GM18870 (cell line): ENCODE measurements at regions not wholly inside any gene's neighbourhood (a gene's known extent, or its start where the extent isn't known, plus 50 kb on each side); places are given as distances from the start of the nearest gene placed in this dataset.
"Not testable (repeated sequence)": the region's sequence is repeated elsewhere in the genome, so short reads cannot be mapped to it uniquely, and the experiment has no call there.

ENCODE experiments used
- ATAC-seq: cut with Tn5 transposase; IDR thresholded peaks from one replicate; pipeline ENCODE4 v1.9.1; 2021; ENCODE audit warnings: moderate library complexity; ENCODE audit not compliant: unreplicated experiment

DNA sequence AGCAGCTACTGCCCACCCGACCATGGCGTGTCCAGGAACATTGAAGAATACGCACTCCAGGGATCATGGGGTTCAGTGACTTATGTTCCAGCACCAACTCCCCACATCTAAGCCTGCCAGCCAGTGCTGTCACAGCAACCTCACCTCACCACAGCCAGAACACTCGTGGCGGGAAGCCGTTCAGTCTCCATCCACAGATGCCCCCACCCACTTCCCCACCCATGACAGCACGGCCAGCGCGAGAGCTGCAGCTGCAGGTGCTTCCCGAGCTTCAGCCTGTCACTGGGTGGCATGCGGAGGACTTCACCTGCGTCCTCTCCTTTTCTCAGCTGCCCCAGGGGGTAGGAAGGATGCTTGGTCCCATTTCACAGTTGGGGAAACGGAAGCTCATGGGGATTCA, 50.3 kb downstream of the RBFOX3 start:
- no peak for ATAC-seq

DNA sequence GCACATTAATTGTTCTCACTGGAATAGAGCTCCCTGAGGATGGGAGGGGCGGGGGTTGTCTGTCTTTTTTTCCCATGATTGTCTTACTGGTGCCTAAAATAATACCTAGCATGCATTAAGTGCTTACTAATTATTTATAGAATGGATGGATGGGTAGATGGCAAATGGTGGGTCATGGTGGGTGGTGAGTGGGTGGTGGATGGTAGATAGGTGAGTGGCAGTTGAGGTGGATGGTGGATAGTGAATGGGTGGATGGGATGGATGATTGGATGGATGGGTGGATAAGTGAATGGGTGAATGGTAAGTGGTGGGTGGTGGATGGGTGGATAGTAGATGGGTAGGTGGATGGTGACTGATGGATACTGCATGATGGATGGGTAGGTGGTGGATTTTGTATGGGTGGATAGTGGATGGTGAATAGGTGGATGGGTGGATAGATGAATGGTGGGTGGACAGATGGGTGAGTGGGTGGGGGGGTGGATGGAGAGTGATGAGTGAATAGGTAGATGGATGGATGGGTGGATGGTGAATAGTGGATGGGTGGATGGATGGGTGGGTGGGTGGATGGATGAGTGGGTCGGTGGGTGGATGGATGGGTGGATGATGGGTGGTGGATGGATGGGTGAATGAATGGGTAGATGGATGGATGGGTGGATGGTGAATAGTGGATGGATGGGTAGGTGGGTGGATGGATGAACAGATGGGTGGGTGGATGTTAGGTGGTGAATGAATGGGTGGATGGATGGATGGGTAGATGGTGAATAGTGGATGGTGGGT, 51.6 kb downstream of the RBFOX3 start:
- ATAC-seq = no peak

DNA sequence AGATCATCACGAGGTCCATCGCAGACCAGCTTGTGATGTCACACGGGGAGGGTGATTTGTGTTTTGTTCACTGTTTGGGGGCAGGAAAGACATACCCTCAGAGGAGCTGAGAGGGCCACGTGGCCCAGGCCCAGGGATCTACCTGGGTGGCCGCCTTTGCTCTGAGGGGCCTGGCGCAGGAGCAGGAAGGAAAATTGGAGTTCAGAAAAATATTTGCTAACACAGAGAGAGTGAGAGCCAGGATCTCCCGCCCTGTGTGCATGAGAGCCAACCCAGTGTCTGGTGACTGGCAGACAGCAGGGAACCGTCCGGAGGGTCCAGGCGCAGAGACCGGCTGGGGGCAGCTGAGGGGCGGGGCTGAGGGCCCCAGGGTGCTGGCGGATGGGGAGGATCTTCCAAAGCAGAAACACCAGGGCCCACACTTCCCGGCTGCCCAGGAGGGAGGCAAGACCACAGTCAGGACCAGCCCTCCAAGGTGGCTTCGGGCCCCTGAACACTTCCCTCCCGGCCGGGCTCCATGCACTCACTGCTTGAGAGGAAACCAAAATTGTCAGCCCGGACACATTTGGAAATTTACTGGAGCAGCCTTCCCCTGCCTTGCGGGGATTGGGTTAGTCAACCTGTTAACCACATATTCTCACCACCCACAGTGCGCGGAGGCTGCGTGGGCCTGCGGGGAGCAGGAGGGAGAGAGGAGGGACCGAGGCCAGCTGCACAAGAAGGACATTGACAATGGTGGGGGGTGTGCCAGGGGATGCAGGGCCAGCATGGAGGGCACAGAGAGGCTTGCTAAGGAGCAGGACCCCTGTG, 52.6 kb downstream of the RBFOX3 start:
- no peak for ATAC-seq

- ATAC-seq = no peak
Measured at GRCh38 chr17:79557276-79558090, 53.4 kb downstream of the RBFOX3 start.

DNA sequence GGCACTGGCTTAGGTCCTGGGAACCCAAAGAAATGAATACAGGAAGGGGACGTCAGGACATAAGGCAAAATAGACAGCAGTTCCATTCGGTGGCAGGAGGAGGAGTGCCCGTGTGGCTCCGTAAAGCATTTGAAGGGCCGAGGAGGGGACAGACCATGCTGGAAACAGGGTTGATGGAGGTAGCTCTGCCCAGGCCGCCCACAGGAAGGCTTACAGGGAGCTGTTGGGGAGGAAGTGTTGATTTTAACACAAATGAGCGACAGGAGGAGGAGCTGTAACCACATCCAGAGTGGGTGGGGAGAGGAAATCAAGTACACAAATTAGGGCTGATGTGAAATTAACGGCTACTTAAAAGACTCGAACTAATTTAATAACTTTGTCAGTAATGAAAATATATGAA, 54.6 kb downstream of the RBFOX3 start:
- no peak for ATAC-seq

- ATAC-seq = no peak
Measured at GRCh38 chr17:79555543-79555942, 55.3 kb downstream of the RBFOX3 start.

GRCh38 chr17:79554346-79554745, 56.5 kb downstream of the RBFOX3 start:
- not testable (repeated sequence) for ATAC-seq

DNA sequence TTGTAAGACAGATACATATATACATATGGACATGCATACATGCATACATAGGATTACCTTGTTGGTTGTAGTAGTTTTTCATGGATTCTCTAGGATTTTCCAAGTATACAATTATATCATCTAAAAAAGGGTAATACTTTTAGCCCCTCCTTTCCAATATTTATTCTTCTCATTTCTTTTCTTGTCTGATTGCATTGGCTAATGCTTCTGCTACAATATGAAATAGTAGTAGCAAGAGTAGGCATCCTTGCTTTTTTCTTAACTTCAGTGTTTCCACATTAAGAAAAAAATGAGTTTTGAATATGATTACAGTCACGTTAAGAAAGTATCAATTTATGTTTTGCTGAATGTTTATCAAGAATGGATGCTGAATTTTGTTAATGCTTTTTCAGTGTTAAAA, 58.0 kb downstream of the RBFOX3 start:
- no peak for ATAC-seq

DNA sequence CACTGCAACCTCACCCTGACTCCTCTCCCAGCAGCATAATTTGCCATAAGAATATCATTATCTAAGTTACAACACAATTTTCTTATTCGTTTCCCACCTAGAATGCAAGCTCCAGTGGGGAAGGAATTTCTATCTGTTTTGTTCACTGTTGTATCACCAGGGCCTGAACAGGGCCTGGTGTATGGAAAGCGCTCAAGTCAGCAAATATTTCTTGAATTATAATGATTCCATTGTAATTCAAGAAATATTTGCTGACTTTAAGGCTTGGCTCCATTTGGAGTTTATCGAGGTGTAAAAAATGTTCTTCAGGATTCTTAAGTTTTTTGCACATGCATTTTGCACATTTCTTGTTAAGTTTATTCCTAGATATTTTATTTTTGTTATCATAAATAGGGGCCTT, 58.4 kb downstream of the RBFOX3 start:
- no peak for ATAC-seq

- no peak for ATAC-seq
Measured at GRCh38 chr17:79549141-79549915, 61.5 kb downstream of the RBFOX3 start.

- no peak for ATAC-seq
Measured at GRCh38 chr17:79548116-79548515, 62.7 kb downstream of the RBFOX3 start.

- no peak for ATAC-seq
Measured at GRCh38 chr17:79547586-79547985, 63.3 kb downstream of the RBFOX3 start.

DNA sequence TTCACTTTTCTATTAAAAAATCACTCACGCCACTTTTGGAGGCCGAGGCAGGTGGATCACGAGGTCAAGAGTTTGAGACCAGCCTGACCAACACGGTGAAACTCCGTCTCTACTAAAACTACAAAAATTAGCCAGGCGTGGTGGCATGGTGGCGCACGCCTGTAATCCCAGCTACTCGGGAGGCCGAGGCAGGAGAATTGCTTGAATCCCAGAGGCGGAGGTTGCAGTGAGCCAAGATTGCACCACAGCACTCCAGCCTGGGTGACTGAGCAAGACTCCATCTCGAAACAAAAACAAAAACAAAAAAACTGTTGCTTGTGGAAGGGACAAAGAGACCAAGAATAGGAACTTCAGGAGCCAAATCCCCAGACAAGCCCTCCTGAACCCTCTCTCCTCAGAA, 63.7 kb downstream of the RBFOX3 start:
- ATAC-seq = not testable (repeated sequence)

- ATAC-seq = no peak
Measured at GRCh38 chr17:79546386-79546785, 64.5 kb downstream of the RBFOX3 start.

GRCh38 chr17:79545251-79546005, 65.4 kb downstream of the RBFOX3 start:
- no peak for ATAC-seq

GRCh38 chr17:79544142-79544914, 66.5 kb downstream of the RBFOX3 start:
- ATAC-seq = no peak

GRCh38 chr17:79543531-79543930, 67.3 kb downstream of the RBFOX3 start:
- no peak for ATAC-seq

DNA sequence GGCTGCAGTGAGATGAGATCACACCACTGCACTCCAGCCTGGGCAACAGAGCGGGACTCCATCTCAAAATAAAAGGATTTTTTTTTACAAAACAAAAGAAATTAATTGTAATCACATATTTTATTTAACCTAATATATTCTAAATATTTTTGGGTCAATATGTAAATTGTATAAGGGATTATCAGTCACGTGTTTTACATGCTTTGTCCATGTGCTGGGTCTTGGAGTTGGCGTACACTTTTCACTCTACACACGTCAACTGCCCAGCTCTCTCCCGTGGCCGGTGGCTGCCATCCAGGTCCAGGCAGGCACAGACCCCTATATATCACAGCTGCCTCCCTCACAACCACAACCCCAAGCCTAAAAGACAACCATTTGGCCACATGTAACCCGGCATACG, 68.1 kb downstream of the RBFOX3 start:
- no peak for ATAC-seq
